ENCODE measurements at regions not wholly inside any gene's neighbourhood (a gene's known extent, or its start where the extent isn't known, plus 50 kb on each side); places are given as distances from the start of the nearest gene placed in this dataset.

- intact Hi-C loops (cut with DNase I; ENCODE audit: low total_unique reads) (no loop called here), in situ Hi-C loops (cut with MboI; ENCODE audit: low pct_ligation_motif_present in 1 of 4, low pct_unique_long_range_greater_than_20kb in 1 of 4, low sequenced_read_pairs in 3 of 4) (no loop called here)
- WGBS, 2 donors (ENCODE audit: low coverage in 1 of 2): 56% methylated on average over 3 of the region's 3 CpGs; no CpG with 5 or more reads in 1 of the 2 donors
- no peak overlapping the region for H3K4me3 ChIP-seq
- no peaks in the 10 kb centered on the region for H3K36me3 ChIP-seq
- no peak overlapping the region for H3K27ac ChIP-seq
- DNase-seq: no peak
- H3K4me1 ChIP-seq: no peaks in the 10 kb centered on the region
- no peaks in the 10 kb centered on the region for H3K27me3 ChIP-seq
- TF ChIP-seq CTCF (IDR thresholded peaks at IDR 0.05) (no peak), POLR2AphosphoS5 (IDR thresholded peaks at IDR 0.05) (no peak), EP300 (IDR thresholded peaks at IDR 0.05; ENCODE audit: low read depth) (no peak), POLR2A (IDR thresholded peaks at IDR 0.05) (no peak)
- peaks cover 0 to 5% of the 10 kb centered on the region in 2 donors for H3K9me3 ChIP-seq
Observed at GRCh38 chr3:159340877-159341500, 539.1 kb downstream of the MFSD1 start.

GRCh38 chr3:159346271-159346903, 544.5 kb downstream of the MFSD1 start:
- intact Hi-C loops (cut with DNase I; ENCODE audit: low total_unique reads) (no loop called here), in situ Hi-C loops (cut with MboI; ENCODE audit: low pct_ligation_motif_present in 1 of 4, low pct_unique_long_range_greater_than_20kb in 1 of 4, low sequenced_read_pairs in 3 of 4) (no loop called here)
- no peak for TF ChIP-seq EP300 (IDR thresholded peaks at IDR 0.05; ENCODE audit: low read depth)
- TF ChIP-seq CTCF (IDR thresholded peaks at IDR 0.05): no peak
- no peak for TF ChIP-seq POLR2AphosphoS5 (IDR thresholded peaks at IDR 0.05)
- TF ChIP-seq POLR2A (IDR thresholded peaks at IDR 0.05): no peak
- Histone ChIP-seq H3K4me3 (no peak overlapping the region), H3K27me3 (no peaks in the 10 kb centered on the region), H3K36me3 (no peaks in the 10 kb centered on the region), H3K27ac (no peak overlapping the region), H3K4me1 (no peaks in the 10 kb centered on the region), H3K9me3 (no peaks in the 10 kb centered on the region)
- no peak for DNase-seq
- WGBS, 2 donors (ENCODE audit: low coverage in 1 of 2): 64 to 73% methylated on average over 5 of the region's 5 CpGs

- no peaks in the 10 kb centered on the region for H3K9me3 ChIP-seq
- 67 to 74% methylated on average over 3 of the region's 3 CpGs for WGBS, 2 donors (ENCODE audit: low coverage in 1 of 2)
- H3K4me3 ChIP-seq: no peak overlapping the region
- no peaks in the 10 kb centered on the region for H3K27me3 ChIP-seq
- in situ Hi-C loops (cut with MboI; ENCODE audit: low pct_ligation_motif_present in 1 of 4, low pct_unique_long_range_greater_than_20kb in 1 of 4, low sequenced_read_pairs in 3 of 4): no loop called here
- no peak for TF ChIP-seq POLR2AphosphoS5 (IDR thresholded peaks at IDR 0.05)
- no peak for TF ChIP-seq POLR2A (IDR thresholded peaks at IDR 0.05)
- TF ChIP-seq CTCF (IDR thresholded peaks at IDR 0.05): no peak
- TF ChIP-seq EP300 (IDR thresholded peaks at IDR 0.05; ENCODE audit: low read depth): no peak
- no peaks in the 10 kb centered on the region for H3K4me1 ChIP-seq
- H3K27ac ChIP-seq: no peak overlapping the region
- no peak for DNase-seq
- intact Hi-C loops (cut with DNase I; ENCODE audit: low total_unique reads): no loop called here
- no peaks in the 10 kb centered on the region for H3K36me3 ChIP-seq
Observed at GRCh38 chr3:159348431-159348830, 546.6 kb downstream of the MFSD1 start.

GRCh38 chr3:159356606-159357005, 554.8 kb downstream of the MFSD1 start:
- no peaks in the 10 kb centered on the region for H3K36me3 ChIP-seq
- H3K4me1 ChIP-seq: no peaks in the 10 kb centered on the region
- no peaks in the 10 kb centered on the region for H3K9me3 ChIP-seq
- no peaks in the 10 kb centered on the region for H3K27me3 ChIP-seq
- no peak overlapping the region for H3K4me3 ChIP-seq
- TF ChIP-seq CTCF (IDR thresholded peaks at IDR 0.05) (no peak), POLR2AphosphoS5 (IDR thresholded peaks at IDR 0.05) (no peak), EP300 (IDR thresholded peaks at IDR 0.05; ENCODE audit: low read depth) (no peak), POLR2A (IDR thresholded peaks at IDR 0.05) (no peak)
- in situ Hi-C loops (cut with MboI; ENCODE audit: low pct_ligation_motif_present in 1 of 4, low pct_unique_long_range_greater_than_20kb in 1 of 4, low sequenced_read_pairs in 3 of 4) (no loop called here), intact Hi-C loops (cut with DNase I; ENCODE audit: low total_unique reads) (no loop called here)
- no peak overlapping the region for H3K27ac ChIP-seq
- WGBS, 2 donors (ENCODE audit: low coverage in 1 of 2): 50 to 79% methylated on average over 1 of the region's 1 CpG
- DNase-seq: no peak
